PC-9 (cell line): ENCODE measurements at regions not wholly inside any gene's neighbourhood (a gene's known extent, or its start where the extent isn't known, plus 50 kb on each side); places are given as distances from the start of the nearest gene placed in this dataset.

Source experiments
- CTCF ChIP-seq: fragments of 200-600 bp; sonication (generic); conservative IDR thresholded peaks from 2 replicates; pipeline ENCODE4 v1.6.1; 2017; ENCODE audit warnings: mixed run types, antibody characterized with exemption, mild to moderate bottlenecking, moderate library complexity
- EZH2 ChIP-seq: fragments of 200-600 bp; sonication (generic); IDR thresholded peaks from 2 replicates; pipeline ENCODE4 v1.8.0; 2017; ENCODE audit warnings: antibody characterized with exemption, low read depth

GRCh38 chr6:125568609-125569008, 180.8 kb upstream of the HEY2 start:
- no peak for TF ChIP-seq CTCF
- no peak for TF ChIP-seq EZH2
